ENCODE measurements at regions not wholly inside any gene's neighbourhood (a gene's known extent, or its start where the extent isn't known, plus 50 kb on each side); places are given as distances from the start of the nearest gene placed in this dataset.

DNA sequence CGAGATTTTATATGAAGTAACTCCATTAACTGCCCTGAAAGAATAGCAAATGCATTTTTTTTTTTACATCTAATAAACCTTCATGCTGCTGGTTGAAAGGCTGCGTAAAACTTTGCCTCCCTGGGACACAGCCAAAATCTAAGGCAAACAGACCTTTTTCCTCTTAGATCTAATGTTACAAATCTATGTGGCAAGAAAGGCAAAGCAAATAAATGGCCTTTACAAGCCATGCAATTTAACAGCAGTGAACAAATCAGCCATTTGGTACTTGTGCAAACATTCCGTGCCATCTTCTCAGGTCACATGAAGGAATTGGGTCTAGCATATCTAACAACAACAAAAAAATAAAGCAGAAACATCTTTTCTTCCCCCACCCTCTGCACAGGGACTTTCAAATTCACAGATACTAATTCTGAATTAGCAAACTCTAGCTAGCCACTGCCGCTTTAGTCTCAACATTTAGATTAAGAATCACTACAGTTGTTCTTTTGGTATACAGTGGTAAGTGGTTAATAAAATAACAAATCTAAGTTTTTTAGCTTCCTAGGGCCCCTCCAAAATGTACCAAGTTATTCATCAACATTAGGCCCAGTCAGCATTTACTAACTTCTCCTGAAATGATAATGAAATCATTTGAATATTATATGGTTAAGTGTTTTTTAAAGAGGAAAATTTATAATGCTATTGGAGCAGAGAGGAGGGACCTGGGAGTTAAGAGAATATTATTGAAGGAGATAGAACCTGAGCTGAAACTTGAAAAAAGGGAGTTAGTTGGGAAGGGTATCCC lies 593.8 kb downstream of the SMARCA1 start:
- TF ChIP-seq RAD21 (IDR thresholded peaks at IDR 0.05; ENCODE audit: low read depth) = no peak

DNA sequence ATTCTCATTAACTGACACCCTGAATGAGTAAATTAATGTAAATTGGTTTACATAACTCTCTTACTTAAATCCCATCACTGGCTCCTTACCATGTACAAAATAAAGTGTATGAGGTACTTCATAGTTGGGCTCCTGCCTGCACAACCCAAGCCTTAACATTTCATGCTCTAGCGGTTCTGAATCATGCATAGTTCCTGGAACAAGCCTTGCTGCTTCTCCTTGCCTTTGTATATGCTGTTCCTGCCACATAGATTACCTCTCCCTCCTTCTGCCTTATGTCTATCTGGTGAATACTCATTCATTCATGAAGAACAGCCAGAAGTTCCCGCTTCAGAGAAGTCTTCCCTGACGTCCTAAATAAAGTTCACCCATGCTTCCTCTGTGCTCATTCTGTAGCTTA lies 594.7 kb downstream of the SMARCA1 start:
- no peak for TF ChIP-seq ZBTB7A (IDR thresholded peaks at IDR 0.05; ENCODE audit: low read depth)
- no peak for TF ChIP-seq EP300 (IDR thresholded peaks at IDR 0.05; ENCODE audit: borderline replicate concordance)
- no peak for TF ChIP-seq TAF1 (IDR thresholded peaks at IDR 0.05; ENCODE audit: low read depth)
- TF ChIP-seq RAD21 (IDR thresholded peaks at IDR 0.05; ENCODE audit: low read depth) = no peak
- no peak for TF ChIP-seq YY1 (IDR thresholded peaks at IDR 0.05; ENCODE audit: low read depth)
- TF ChIP-seq, protein P1, sequence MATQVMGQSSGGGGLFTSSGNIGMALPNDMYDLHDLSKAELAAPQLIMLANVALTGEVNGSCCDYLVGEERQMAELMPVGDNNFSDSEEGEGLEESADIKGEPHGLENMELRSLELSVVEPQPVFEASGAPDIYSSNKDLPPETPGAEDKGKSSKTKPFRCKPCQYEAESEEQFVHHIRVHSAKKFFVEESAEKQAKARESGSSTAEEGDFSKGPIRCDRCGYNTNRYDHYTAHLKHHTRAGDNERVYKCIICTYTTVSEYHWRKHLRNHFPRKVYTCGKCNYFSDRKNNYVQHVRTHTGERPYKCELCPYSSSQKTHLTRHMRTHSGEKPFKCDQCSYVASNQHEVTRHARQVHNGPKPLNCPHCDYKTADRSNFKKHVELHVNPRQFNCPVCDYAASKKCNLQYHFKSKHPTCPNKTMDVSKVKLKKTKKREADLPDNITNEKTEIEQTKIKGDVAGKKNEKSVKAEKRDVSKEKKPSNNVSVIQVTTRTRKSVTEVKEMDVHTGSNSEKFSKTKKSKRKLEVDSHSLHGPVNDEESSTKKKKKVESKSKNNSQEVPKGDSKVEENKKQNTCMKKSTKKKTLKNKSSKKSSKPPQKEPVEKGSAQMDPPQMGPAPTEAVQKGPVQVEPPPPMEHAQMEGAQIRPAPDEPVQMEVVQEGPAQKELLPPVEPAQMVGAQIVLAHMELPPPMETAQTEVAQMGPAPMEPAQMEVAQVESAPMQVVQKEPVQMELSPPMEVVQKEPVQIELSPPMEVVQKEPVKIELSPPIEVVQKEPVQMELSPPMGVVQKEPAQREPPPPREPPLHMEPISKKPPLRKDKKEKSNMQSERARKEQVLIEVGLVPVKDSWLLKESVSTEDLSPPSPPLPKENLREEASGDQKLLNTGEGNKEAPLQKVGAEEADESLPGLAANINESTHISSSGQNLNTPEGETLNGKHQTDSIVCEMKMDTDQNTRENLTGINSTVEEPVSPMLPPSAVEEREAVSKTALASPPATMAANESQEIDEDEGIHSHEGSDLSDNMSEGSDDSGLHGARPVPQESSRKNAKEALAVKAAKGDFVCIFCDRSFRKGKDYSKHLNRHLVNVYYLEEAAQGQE (IDR thresholded peaks at IDR 0.05; ENCODE audit: low read depth) = no peak
- TF ChIP-seq, protein P2, sequence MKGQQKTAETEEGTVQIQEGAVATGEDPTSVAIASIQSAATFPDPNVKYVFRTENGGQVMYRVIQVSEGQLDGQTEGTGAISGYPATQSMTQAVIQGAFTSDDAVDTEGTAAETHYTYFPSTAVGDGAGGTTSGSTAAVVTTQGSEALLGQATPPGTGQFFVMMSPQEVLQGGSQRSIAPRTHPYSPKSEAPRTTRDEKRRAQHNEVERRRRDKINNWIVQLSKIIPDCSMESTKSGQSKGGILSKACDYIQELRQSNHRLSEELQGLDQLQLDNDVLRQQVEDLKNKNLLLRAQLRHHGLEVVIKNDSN (IDR thresholded peaks at IDR 0.05) = no peak
- no peak for TF ChIP-seq EGR1 (IDR thresholded peaks at IDR 0.05)

DNA sequence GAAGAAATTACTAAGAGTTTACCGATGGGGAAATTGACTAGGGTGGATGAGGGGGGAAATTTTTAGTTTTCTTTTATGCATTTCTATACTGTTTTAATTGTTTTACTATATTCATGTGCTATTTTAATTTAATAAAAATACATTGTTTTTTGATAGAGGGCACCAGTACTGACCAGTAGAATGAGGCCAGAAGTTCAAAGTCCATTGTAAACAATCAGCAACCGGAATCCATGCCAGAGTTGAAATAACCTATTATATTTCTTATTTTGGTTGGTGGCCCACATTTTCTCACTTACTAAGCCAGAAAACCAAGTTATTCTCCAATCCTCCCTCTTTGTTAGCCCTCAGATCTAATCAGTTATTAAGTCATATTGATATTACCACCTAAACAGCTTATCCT lies 595.9 kb downstream of the SMARCA1 start:
- no peak for TF ChIP-seq ZBTB7A (IDR thresholded peaks at IDR 0.05; ENCODE audit: low read depth)
- TF ChIP-seq EGR1 (IDR thresholded peaks at IDR 0.05) = no peak
- no peak for TF ChIP-seq CEBPB (IDR thresholded peaks at IDR 0.05)
- TF ChIP-seq CREB1 (IDR thresholded peaks at IDR 0.05; ENCODE audit: low read depth) = no peak
- TF ChIP-seq NFIC (IDR thresholded peaks at IDR 0.05) = no peak
- TF ChIP-seq, protein P1 (IDR thresholded peaks at IDR 0.05; ENCODE audit: low read depth) = no peak

DNA sequence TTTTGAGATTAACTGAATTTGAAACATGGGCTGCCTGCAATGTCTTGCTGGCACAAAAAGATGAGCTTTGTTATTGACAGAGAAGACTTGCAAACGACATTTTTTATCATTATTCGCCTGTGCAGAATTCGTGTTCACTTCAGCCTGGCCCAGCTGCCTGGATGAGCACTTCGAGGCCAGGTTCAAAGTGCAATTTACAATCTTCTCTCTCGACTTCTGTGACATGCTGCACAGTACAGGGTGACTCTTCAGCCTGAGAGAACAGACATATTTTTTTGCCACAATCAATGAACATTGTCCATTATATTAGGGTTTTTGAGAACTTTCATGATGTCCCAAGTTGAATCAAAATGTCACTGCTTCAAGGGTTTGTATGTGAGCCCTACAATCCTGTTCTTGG lies 616.5 kb downstream of the SMARCA1 start:
- TF ChIP-seq EGR1 (IDR thresholded peaks at IDR 0.05) (no peak), NFIC (IDR thresholded peaks at IDR 0.05) (no peak), CREB1 (IDR thresholded peaks at IDR 0.05; ENCODE audit: low read depth) (no peak), TAF1 (IDR thresholded peaks at IDR 0.05; ENCODE audit: low read depth) (no peak), TEAD4 (IDR thresholded peaks at IDR 0.05) (no peak), FOXM1 (IDR thresholded peaks at IDR 0.05; ENCODE audit: borderline replicate concordance, low read depth) (no peak), TCF12 (IDR thresholded peaks at IDR 0.05; ENCODE audit: low read depth) (no peak)
- TF ChIP-seq, protein P2 (IDR thresholded peaks at IDR 0.05) = no peak

DNA sequence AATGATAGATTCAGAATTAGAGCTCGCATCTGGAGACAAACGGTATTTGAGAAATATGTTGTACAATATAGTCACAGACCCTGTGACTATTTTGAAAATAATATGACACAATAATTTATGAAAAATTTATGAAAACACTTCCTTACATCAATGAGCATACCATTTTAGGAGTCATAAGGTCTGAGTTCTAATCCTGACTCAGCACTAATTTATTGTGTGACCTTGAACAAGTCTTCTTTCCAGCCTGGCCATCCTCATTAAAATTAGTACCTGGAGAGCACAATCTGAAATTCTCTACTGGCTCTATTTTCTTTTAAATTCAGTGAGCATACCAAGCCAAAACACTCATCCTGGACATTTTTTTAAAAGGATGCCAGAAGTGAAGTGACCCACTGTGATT lies 622.3 kb downstream of the SMARCA1 start:
- TF ChIP-seq ZBTB7A (IDR thresholded peaks at IDR 0.05; ENCODE audit: low read depth) = no peak
- no peak for TF ChIP-seq TAF1 (IDR thresholded peaks at IDR 0.05; ENCODE audit: low read depth)
- no peak for TF ChIP-seq EGR1 (IDR thresholded peaks at IDR 0.05)
- TF ChIP-seq RAD21 (IDR thresholded peaks at IDR 0.05; ENCODE audit: low read depth) = no peak
- no peak for TF ChIP-seq FOXM1 (IDR thresholded peaks at IDR 0.05; ENCODE audit: borderline replicate concordance, low read depth)
- TF ChIP-seq, protein P3, sequence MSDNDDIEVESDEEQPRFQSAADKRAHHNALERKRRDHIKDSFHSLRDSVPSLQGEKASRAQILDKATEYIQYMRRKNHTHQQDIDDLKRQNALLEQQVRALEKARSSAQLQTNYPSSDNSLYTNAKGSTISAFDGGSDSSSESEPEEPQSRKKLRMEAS (IDR thresholded peaks at IDR 0.05) = no peak

DNA sequence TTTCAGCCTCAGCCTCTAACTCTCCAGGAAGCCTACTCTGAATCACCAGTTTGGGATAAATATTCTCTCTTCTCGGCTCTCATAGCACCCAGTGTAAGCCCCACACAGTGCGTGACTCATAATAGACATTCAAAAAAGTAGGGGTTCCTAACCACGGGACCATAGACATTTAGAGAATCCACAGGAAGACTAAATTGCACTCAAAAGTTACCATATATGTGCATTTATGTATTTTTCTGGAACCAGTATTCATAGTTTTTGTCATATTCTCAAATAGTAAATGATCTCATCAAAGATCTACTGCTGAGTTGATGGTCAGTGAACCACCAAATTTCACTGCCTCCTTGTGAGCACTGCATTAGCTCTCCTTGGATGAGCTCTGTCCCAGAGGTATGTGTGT lies 625.7 kb downstream of the SMARCA1 start:
- TF ChIP-seq NFIC (IDR thresholded peaks at IDR 0.05) = no peak

DNA sequence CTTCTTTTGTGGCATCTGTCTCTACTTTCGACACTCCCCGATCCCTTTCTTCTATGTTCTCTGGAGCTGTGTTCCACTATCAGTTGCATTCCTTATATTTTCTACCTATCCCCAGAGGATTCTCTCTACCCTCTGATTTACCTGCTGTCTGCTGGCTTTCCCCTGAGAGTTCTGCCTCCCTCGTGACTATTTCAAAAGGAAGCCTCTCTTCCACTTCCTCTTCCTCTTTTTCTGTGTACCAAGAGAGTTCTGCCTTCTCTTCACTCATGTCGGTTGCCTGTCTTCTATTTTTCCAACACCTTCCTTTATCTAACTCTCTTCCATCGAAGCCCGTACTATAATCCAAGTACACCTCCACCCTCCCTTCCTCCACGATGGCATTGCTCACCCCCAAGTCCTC lies 631.7 kb downstream of the SMARCA1 start:
- TF ChIP-seq CREB1 (IDR thresholded peaks at IDR 0.05; ENCODE audit: low read depth) (no peak), YY1 (IDR thresholded peaks at IDR 0.05; ENCODE audit: low read depth) (no peak), TEAD4 (IDR thresholded peaks at IDR 0.05) (no peak), NFIC (IDR thresholded peaks at IDR 0.05) (no peak), RAD21 (IDR thresholded peaks at IDR 0.05; ENCODE audit: low read depth) (no peak), EGR1 (IDR thresholded peaks at IDR 0.05) (no peak), TCF12 (IDR thresholded peaks at IDR 0.05; ENCODE audit: low read depth) (no peak), ZBTB7A (IDR thresholded peaks at IDR 0.05; ENCODE audit: low read depth) (no peak), TAF1 (IDR thresholded peaks at IDR 0.05; ENCODE audit: low read depth) (no peak), FOXM1 (IDR thresholded peaks at IDR 0.05; ENCODE audit: borderline replicate concordance, low read depth) (no peak)
- TF ChIP-seq, protein P3 (IDR thresholded peaks at IDR 0.05) = no peak
- TF ChIP-seq, protein P1 (IDR thresholded peaks at IDR 0.05; ENCODE audit: low read depth) = no peak
- TF ChIP-seq, protein P2 (IDR thresholded peaks at IDR 0.05) = no peak
